Ovary (tissue), 3 donors: ENCODE measurements at regions not wholly inside any gene's neighbourhood (a gene's known extent, or its start where the extent isn't known, plus 50 kb on each side); places are given as distances from the start of the nearest gene placed in this dataset.

Experiments used
- POLR2A ChIP-seq: fragments of 450-650 bp; IDR thresholded peaks from one replicate; pipeline ENCODE4 v1.6.1; 2017; ENCODE audit warnings: antibody characterized with exemption, mild to moderate bottlenecking, moderate library complexity
- TF ChIP-seq, protein P1 (sequence below), 3 donors: fragments of 450-650 bp in 2 of 3; fragments of 200-600 bp in 1 of 3; IDR thresholded peaks; one replicate each; pipeline versions ENCODE4 v1.5.1 to v1.8.0; 2016 to 2022; ENCODE audit warnings: antibody characterized with exemption in 3 of 3, mild to moderate bottlenecking in 1 of 3
- donor health status: DM: no; HTN: no; CAD: no.

GRCh38 chr4:14368391-14368790 lies 633.9 kb upstream of the CPEB2 start:
- TF ChIP-seq, protein P1, sequence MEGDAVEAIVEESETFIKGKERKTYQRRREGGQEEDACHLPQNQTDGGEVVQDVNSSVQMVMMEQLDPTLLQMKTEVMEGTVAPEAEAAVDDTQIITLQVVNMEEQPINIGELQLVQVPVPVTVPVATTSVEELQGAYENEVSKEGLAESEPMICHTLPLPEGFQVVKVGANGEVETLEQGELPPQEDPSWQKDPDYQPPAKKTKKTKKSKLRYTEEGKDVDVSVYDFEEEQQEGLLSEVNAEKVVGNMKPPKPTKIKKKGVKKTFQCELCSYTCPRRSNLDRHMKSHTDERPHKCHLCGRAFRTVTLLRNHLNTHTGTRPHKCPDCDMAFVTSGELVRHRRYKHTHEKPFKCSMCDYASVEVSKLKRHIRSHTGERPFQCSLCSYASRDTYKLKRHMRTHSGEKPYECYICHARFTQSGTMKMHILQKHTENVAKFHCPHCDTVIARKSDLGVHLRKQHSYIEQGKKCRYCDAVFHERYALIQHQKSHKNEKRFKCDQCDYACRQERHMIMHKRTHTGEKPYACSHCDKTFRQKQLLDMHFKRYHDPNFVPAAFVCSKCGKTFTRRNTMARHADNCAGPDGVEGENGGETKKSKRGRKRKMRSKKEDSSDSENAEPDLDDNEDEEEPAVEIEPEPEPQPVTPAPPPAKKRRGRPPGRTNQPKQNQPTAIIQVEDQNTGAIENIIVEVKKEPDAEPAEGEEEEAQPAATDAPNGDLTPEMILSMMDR (IDR thresholded peaks at IDR 0.05) = no peak
- TF ChIP-seq POLR2A = no peak
